ENCODE measurements at regions not wholly inside any gene's neighbourhood (a gene's known extent, or its start where the extent isn't known, plus 50 kb on each side); places are given as distances from the start of the nearest gene placed in this dataset.
"Not testable (repeated sequence)": the region's sequence is repeated elsewhere in the genome, so short reads cannot be mapped to it uniquely, and the experiment has no call there.

DNA sequence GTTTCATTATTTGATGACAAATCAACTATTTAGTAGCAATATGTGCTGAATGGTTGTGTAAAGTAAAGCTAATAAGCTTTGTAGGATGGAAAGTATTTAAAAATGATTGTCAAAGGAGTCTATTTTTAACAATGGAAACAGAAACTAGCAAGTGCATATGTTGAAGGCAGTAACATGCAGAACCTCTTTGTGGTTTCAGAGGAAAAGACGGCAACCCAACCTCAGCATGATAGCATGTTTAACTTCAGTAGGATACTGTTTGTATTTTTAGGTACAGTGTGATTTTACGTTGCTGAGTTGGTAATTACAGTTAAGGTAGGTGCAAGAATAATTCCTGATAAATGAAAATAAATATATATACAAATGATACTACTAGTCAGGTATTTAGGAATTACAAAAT, 545.4 kb downstream of the CDY1 start:
- not testable (repeated sequence) for H3K4me3 ChIP-seq (ENCODE audit: low read depth, low read length); DNase-seq (ENCODE audit: low read depth)

GRCh38 chrY:26179326-26179725, 557.4 kb downstream of the CDY1 start:
- H3K4me3 ChIP-seq (ENCODE audit: low read depth, low read length); DNase-seq (ENCODE audit: low read depth): not testable (repeated sequence)

- DNase-seq (ENCODE audit: low read depth); H3K4me3 ChIP-seq (ENCODE audit: low read depth, low read length): not testable (repeated sequence)
These were observed 603.1 kb downstream of the CDY1 start for GRCh38 chrY:26224974-26225373.

GRCh38 chrY:26225468-26225867, 603.6 kb downstream of the CDY1 start:
- DNase-seq (ENCODE audit: low read depth); H3K4me3 ChIP-seq (ENCODE audit: low read depth, low read length): not testable (repeated sequence)

DNA sequence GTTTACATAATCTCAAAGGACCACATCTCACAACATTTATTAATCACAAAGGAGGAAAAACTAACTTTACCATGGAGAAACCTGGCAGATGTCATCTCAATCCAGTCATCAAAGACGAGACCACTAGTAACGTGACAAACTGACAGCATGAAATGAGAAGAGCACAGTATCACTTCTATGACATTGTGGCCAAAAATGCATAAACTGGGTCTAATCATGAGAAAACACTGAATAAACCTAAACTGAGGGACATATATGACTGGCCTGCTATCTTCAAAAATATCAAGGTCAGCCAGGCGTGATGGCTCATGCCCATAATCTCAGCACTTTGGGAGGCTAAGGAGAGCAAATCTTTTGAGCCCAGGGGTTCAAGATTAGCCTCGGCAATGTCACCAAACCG, 619.0 kb downstream of the CDY1 start:
- H3K4me3 ChIP-seq (ENCODE audit: low read depth, low read length); DNase-seq (ENCODE audit: low read depth): not testable (repeated sequence)

DNA sequence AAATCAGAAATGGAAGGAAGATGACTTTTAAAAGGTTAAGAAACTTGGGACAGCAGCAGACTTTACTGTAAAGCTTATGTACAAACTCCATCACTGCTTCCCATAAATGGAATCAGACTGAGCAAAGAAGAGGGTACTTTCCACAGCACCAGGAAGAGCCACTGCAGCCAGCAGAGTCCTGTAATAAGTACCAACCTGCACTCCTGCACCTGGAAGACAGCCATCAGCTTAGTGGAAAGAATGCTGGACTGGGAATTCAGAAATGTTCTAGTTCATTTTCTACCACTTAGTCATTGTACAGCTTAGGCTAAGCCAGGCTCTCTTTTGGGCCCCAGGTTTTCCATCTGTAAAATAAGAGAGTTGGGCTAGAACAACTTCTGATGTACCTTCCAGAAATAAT, 632.3 kb downstream of the CDY1 start:
- H3K4me3 ChIP-seq (ENCODE audit: low read depth, low read length); DNase-seq (ENCODE audit: low read depth): not testable (repeated sequence)

- DNase-seq (ENCODE audit: low read depth); H3K4me3 ChIP-seq (ENCODE audit: low read depth, low read length): not testable (repeated sequence)
These were observed 643.5 kb downstream of the CDY1 start for GRCh38 chrY:26265449-26265848.

- H3K4me3 ChIP-seq (ENCODE audit: low read depth, low read length); DNase-seq (ENCODE audit: low read depth): not testable (repeated sequence)
These were observed 646.5 kb downstream of the CDY1 start for GRCh38 chrY:26268421-26268820.

DNA sequence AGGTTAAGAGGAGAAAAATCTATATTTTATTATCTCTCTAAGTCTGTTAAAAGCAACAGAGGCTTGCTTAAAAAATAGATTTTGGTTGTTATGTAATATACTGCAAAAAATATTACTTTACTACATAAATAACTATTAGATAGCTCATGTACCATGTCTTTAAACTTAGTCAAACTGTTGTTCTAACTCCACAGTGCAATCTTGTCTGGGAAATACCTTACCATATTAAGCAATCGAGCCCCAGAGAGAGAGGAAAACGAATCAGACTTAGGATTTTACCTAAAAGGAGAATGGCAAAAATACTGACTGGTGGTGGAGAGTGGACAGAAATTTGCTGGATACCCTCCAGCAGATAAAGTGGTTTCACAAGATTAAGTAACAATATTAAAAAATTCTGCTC, 647.0 kb downstream of the CDY1 start:
- DNase-seq (ENCODE audit: low read depth); H3K4me3 ChIP-seq (ENCODE audit: low read depth, low read length): not testable (repeated sequence)

DNA sequence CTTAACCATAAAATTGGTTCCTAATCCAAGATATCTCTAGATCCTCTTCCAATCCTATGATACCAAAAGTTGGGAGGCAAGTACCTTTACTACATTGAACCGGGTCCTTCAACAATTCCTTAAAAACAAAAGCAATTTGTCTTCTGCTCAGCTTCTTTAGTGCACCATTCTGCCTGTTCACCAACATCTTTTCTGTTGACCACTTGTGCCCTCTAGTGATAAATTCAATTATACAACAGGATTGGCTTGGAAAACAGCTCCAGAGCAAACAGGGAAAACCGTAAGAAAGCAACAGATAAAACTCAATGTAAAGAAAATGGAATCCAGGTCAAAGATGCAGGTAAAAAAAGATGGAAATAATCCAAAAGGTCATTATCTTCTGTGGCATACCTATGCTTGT, 651.2 kb downstream of the CDY1 start:
- H3K4me3 ChIP-seq (ENCODE audit: low read depth, low read length); DNase-seq (ENCODE audit: low read depth): not testable (repeated sequence)

GRCh38 chrY:26306046-26306445, 684.1 kb downstream of the CDY1 start:
- not testable (repeated sequence) for H3K4me3 ChIP-seq (ENCODE audit: low read depth, low read length); DNase-seq (ENCODE audit: low read depth)

DNA sequence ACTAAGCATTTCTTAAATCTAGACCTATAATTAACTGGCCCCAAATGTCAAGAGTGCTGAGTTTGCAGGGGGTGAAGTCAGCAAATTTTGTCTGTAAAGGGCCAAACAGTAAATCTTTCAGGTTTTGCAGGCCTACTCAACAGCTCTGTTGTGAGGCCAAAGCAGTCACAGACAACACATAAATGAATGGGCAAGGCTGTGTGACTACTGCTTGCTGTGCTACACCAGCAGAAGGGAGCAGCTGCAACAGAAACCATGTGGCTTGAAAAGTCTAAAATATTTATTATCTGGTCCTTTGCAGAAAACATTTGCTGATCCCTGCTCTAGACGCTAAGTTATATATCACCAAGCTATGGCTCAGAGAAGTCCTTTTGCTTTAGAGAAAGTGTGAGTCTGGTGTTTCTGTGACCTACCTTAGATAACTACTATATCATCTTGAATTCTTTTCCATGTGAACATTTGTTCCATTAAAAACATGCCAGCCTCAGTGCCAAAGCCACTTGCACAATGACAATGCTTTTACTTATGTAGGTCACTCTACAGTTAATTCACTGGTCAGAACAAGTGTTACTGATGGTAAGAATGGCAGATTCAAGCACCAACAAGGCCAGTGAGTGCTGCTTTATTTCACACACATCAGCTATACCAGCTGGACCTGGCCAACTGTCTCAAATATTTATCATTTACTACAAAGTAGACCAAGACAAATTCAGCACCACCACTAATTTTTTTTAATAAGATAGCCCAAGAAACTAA, 684.9 kb downstream of the CDY1 start:
- DNase-seq (ENCODE audit: low read depth); H3K4me3 ChIP-seq (ENCODE audit: low read depth, low read length): not testable (repeated sequence)

DNA sequence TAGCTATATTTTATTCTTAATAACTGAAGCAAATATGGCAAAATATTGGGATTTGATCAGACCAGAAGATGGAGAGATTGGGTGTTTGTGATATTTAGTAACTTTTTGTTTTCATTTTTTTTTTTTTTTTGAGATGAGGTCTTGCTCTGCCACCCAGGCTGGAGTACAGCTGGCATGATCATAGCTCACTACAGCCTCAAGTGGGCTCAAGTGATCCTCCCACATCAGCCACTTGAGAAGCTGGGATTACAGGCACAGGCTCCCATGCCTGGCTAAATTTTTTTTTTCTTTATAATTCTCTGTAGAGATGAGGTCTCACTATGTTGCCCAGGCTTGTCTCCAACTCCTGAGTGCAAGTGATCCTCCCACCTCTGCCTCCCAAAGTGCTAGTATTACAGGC, 686.4 kb downstream of the CDY1 start:
- not testable (repeated sequence) for H3K4me3 ChIP-seq (ENCODE audit: low read depth, low read length)

GRCh38 chrY:26315065-26315464, 693.1 kb downstream of the CDY1 start:
- DNase-seq (ENCODE audit: low read depth) = peak; percentile 8
- H3K4me3 ChIP-seq (ENCODE audit: low read depth, low read length) = not testable (repeated sequence)

More for the DNA sequence above, 686.4 kb downstream of the CDY1 start:
- DNase-seq (ENCODE audit: low read depth) = not testable (repeated sequence)

DNA sequence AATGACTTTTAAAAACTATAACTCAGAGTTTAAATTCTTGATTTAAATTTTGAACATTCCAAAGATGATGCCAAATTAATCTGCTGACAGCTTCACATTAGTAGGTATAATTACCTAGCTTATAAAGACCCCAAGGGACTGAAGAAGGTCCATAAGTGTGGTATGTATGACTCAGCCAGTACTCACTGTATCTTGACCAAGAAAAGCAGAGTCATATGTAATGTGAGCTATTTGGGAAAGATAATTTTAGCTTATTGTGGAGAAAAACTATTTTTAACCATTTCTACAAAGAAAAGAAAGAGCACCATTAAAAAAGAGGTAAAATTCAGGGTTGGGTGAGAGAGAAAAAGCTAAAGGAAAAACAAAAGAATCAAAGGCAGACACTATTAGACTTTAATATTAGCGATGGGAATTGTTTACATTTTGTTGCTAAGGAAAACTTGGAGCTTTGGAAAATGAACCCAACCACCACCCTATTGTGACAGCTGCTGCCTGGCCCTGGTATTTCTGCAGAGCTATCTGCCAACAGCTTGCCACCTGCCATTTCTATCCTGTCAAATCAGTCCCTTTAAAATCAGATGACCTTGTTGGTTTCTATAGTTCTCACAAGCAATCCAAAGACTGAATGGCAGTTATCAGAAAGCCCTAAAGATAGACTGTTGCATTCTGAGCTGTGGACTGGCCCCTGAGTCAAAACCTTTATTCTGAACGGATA, 697.7 kb downstream of the CDY1 start:
- not testable (repeated sequence) for DNase-seq (ENCODE audit: low read depth)

GRCh38 chrY:26322756-26323155, 700.8 kb downstream of the CDY1 start:
- not testable (repeated sequence) for DNase-seq (ENCODE audit: low read depth); H3K4me3 ChIP-seq (ENCODE audit: low read depth, low read length)

More for the DNA sequence above, 697.7 kb downstream of the CDY1 start:
- not testable (repeated sequence) for H3K4me3 ChIP-seq (ENCODE audit: low read depth, low read length)

DNA sequence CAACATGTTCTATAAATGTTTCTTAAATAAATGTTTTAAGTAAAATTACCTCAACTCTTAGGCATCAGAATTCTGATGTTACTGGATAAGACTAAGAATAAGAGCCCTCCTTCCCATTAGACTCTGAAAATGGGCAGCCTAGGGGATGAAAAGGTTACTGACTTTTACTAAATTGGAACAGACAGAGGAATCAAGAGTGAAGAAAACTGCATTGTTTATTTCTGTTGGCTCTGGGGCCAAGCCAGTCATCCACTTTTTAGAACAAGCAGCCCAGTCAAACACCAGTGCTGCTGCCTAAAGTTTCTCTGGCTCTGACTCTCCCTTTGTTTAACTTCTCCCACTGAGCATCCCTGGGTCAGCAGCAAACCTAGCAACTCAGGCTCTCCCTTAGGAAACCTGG, 731.0 kb downstream of the CDY1 start:
- DNase-seq (ENCODE audit: low read depth); H3K4me3 ChIP-seq (ENCODE audit: low read depth, low read length): not testable (repeated sequence)

Measured in fibroblast of villous mesenchyme (primary cell).